ENCODE measurements at regions not wholly inside any gene's neighbourhood (a gene's known extent, or its start where the extent isn't known, plus 50 kb on each side); places are given as distances from the start of the nearest gene placed in this dataset.
"Not testable (repeated sequence)": the region's sequence is repeated elsewhere in the genome, so short reads cannot be mapped to it uniquely, and the experiment has no call there.

DNA sequence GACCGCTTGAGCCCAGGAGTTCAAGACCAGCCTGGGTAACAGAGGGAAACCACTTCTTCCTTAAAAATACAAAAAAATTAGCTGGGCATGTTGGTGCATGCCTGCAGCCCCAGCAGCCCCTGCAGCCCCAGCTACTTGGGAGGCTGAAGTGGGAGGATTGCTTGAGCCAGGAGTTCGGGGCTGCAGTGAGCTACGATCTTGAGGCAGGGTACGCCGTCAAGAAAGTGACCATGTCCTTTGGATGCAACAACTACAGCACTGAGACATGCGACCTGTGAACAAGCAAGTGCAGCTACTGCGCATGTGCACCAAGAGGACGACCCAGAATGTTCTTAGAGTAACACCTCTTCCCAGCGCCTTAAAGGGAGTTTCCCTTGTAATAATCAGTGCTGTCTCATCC, 66.6 kb upstream of the ZNF479 start:
- TF ChIP-seq, protein P1, sequence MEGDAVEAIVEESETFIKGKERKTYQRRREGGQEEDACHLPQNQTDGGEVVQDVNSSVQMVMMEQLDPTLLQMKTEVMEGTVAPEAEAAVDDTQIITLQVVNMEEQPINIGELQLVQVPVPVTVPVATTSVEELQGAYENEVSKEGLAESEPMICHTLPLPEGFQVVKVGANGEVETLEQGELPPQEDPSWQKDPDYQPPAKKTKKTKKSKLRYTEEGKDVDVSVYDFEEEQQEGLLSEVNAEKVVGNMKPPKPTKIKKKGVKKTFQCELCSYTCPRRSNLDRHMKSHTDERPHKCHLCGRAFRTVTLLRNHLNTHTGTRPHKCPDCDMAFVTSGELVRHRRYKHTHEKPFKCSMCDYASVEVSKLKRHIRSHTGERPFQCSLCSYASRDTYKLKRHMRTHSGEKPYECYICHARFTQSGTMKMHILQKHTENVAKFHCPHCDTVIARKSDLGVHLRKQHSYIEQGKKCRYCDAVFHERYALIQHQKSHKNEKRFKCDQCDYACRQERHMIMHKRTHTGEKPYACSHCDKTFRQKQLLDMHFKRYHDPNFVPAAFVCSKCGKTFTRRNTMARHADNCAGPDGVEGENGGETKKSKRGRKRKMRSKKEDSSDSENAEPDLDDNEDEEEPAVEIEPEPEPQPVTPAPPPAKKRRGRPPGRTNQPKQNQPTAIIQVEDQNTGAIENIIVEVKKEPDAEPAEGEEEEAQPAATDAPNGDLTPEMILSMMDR (IDR thresholded peaks at IDR 0.05; ENCODE audit: insufficient read depth, missing control alignments), result no peak
- FAIRE-seq (no peak), DNase-seq (ENCODE audit: insufficient read length, low spot score) (no peak)

DNA sequence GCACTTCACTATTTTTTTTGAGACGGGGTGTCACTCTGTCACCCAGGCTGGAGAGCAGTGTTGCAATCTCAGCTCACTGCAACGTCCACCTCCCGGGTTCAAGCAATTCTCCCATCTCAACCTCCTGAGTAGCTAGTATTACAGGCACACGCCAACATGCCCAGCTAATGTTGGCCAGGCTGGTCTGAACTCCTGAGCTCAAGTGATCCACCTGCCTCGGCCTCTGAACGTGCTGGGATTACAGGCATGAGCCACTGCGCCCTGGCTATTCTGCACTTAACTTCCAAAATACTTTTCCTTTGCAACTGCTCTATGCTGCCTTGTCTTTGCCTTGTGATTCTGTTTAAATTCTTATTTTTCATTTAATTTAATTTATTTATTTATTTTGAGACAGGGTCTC, 67.0 kb upstream of the ZNF479 start:
- TF ChIP-seq, protein P1 (IDR thresholded peaks at IDR 0.05; ENCODE audit: insufficient read depth, missing control alignments), result no peak
- DNase-seq (ENCODE audit: insufficient read length, low spot score), result no peak
- no peak for FAIRE-seq

DNA sequence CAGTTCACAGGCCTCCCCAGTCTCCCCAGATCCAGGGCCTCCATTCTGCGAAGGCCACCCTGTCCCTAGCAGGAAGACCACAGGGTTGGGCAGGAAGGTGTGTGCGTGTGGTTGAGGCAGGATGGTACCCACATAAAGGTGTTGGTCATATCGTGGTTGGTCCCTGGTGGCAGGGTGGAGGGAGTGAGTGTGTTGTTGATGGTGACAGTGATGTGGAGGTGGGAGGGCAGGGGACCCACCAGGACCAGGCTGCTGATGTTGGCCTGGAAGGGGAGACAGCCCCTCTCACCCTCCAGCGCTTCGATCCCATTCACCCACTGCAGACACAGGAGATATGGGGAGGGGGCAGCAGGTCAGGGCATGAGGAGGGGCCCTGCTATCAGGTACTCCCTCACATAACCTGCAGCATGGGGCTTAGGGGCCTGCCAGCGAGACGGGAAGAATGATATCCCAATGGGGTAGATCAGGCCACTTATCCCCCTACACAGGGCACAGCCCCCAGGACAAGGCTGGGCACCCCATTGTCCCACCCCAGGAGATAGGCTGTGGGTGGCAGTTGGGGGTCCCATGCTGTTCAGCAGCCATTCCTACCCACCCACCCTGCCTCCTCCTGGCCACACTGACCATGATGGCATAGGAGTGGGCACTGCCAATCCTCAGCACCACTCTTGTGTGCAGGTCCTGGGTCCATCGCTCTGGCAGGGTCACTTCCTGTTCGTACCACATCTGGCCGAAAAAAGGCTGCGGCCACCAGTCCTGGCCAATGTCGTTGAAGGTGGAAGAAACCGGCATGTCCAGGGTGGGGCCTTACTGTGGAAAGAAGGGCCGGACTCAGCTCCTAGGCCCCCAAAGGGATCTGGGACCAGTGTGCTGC, 69.0 kb upstream of the ZNF479 start:
- DNase-seq (ENCODE audit: insufficient read length, low spot score) (no peak), FAIRE-seq (no peak)
- TF ChIP-seq, protein P1 (IDR thresholded peaks at IDR 0.05; ENCODE audit: insufficient read depth, missing control alignments), result no peak

DNA sequence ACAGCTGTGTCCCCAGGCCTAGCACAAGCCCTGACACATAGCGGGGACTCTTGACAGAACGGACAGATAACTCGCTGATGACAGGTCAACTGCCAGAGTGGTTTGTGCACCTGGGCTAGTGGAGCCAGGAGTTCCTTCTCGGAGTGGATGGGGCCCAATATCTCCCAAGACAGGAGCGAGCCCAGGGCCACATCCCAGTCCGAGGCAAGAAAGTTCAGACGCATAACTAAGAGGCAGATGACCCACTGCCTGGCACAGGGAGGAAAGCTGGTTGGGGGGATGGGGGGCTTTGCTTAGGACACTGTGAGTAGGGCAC, 69.6 kb upstream of the ZNF479 start:
- DNase-seq (ENCODE audit: insufficient read length, low spot score) (no peak), FAIRE-seq (no peak)
- TF ChIP-seq, protein P1 (IDR thresholded peaks at IDR 0.05; ENCODE audit: insufficient read depth, missing control alignments), result no peak

GRCh38 chr7:57202274-57202673, 70.0 kb upstream of the ZNF479 start:
- DNase-seq (ENCODE audit: insufficient read length, low spot score) (no peak), FAIRE-seq (no peak)
- TF ChIP-seq, protein P1 (IDR thresholded peaks at IDR 0.05; ENCODE audit: insufficient read depth, missing control alignments), result no peak

GRCh38 chr7:57203161-57203791, 71.0 kb upstream of the ZNF479 start:
- TF ChIP-seq, protein P1 (IDR thresholded peaks at IDR 0.05; ENCODE audit: insufficient read depth, missing control alignments), result no peak
- no peak for FAIRE-seq

GRCh38 chr7:57203858-57204257, 71.6 kb upstream of the ZNF479 start:
- DNase-seq (ENCODE audit: insufficient read length, low spot score); FAIRE-seq: not testable (repeated sequence)

More at GRCh38 chr7:57203161-57203791, 71.0 kb upstream of the ZNF479 start:
- DNase-seq (ENCODE audit: insufficient read length, low spot score), result no peak

All from D721Med (cell line).